HL-60 (cell line): ENCODE measurements at regions not wholly inside any gene's neighbourhood (a gene's known extent, or its start where the extent isn't known, plus 50 kb on each side); places are given as distances from the start of the nearest gene placed in this dataset.
"Not testable (repeated sequence)": the region's sequence is repeated elsewhere in the genome, so short reads cannot be mapped to it uniquely, and the experiment has no call there.

ENCODE experiments used
- DNase-seq, 2 experiments: peaks; one replicate each; pipeline ENCODE4 v3.0.0-alpha.2; 2010 to 2020; ENCODE audit warnings: low read depth in 1 of 2, low spot score in 1 of 2
- H3K27ac ChIP-seq: fragments of 250-450 bp; sonication (Bioruptor Pico); replicated peaks from 2 replicates; pipeline ENCODE4 v1.5.1; 2020; ENCODE audit warnings: mild to moderate bottlenecking, moderate library complexity
- H3K27me3 ChIP-seq: fragments of 250-450 bp; sonication (Bioruptor Pico); 2 replicates; pipeline ENCODE4 v1.5.1; 2021; ENCODE audit warnings: mild to moderate bottlenecking, moderate library complexity; ENCODE audit not compliant: insufficient read depth, poor library complexity, severe bottlenecking
- H3K4me3 ChIP-seq: replicated peaks from 2 replicates; pipeline ENCODE4 v1.5.1; 2011; ENCODE audit warnings: mild to moderate bottlenecking, control low read depth, low read length; ENCODE audit not compliant: insufficient read depth
- GABPA ChIP-seq: IDR thresholded peaks from 2 replicates; pipeline ENCODE4 v1.6.1; 2012; ENCODE audit warnings: low read depth
- POLR2AphosphoS5 ChIP-seq: IDR thresholded peaks from 2 replicates; pipeline ENCODE4 v1.6.1; 2012; ENCODE audit warnings: low read depth
- SPI1 ChIP-seq: IDR thresholded peaks from 2 replicates; pipeline ENCODE4 v1.6.1; 2012; ENCODE audit warnings: low read depth, mild to moderate bottlenecking, borderline replicate concordance
- TF ChIP-seq, protein P1 (sequence below): IDR thresholded peaks from one replicate; pipeline ENCODE4 v1.5.1; 2011; ENCODE audit warnings: low read length, control low read depth, inconsistent platforms; ENCODE audit not compliant: insufficient read depth
- TF ChIP-seq, protein P2 (sequence below): IDR thresholded peaks from 2 replicates; pipeline ENCODE4 v1.6.1; 2012; ENCODE audit warnings: low read depth; ENCODE audit not compliant: insufficient replicate concordance

DNA sequence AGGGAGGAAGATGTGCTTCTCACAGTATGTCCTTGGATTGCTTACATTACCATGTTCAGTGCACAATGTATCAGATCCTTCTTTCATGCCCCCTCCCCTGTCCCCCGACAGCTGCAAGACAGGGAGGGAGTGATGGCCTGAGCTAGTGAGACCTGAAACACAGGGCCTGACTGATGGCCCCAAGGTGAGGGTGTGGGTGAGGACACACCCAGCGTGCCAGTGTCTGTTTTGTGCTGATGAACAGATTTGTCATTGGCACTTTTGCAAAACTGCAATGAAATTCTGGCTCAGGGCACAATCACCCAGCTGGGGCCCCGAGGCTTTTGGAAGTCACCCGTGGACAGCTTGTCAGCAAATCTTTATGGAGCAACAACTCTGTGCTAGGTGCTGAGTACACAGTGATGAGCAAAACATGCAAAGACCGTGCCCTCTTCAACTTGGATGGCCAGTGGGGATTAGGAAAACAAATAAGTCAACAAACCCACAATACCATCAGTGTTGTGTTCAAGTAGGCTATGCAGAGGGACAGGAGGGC lies 59.4 kb upstream of the EMX2 start:
- TF ChIP-seq SPI1 (no peak), POLR2AphosphoS5 (no peak), GABPA (no peak)
- TF ChIP-seq, protein P1, sequence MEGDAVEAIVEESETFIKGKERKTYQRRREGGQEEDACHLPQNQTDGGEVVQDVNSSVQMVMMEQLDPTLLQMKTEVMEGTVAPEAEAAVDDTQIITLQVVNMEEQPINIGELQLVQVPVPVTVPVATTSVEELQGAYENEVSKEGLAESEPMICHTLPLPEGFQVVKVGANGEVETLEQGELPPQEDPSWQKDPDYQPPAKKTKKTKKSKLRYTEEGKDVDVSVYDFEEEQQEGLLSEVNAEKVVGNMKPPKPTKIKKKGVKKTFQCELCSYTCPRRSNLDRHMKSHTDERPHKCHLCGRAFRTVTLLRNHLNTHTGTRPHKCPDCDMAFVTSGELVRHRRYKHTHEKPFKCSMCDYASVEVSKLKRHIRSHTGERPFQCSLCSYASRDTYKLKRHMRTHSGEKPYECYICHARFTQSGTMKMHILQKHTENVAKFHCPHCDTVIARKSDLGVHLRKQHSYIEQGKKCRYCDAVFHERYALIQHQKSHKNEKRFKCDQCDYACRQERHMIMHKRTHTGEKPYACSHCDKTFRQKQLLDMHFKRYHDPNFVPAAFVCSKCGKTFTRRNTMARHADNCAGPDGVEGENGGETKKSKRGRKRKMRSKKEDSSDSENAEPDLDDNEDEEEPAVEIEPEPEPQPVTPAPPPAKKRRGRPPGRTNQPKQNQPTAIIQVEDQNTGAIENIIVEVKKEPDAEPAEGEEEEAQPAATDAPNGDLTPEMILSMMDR, result no peak
- TF ChIP-seq, protein P2, sequence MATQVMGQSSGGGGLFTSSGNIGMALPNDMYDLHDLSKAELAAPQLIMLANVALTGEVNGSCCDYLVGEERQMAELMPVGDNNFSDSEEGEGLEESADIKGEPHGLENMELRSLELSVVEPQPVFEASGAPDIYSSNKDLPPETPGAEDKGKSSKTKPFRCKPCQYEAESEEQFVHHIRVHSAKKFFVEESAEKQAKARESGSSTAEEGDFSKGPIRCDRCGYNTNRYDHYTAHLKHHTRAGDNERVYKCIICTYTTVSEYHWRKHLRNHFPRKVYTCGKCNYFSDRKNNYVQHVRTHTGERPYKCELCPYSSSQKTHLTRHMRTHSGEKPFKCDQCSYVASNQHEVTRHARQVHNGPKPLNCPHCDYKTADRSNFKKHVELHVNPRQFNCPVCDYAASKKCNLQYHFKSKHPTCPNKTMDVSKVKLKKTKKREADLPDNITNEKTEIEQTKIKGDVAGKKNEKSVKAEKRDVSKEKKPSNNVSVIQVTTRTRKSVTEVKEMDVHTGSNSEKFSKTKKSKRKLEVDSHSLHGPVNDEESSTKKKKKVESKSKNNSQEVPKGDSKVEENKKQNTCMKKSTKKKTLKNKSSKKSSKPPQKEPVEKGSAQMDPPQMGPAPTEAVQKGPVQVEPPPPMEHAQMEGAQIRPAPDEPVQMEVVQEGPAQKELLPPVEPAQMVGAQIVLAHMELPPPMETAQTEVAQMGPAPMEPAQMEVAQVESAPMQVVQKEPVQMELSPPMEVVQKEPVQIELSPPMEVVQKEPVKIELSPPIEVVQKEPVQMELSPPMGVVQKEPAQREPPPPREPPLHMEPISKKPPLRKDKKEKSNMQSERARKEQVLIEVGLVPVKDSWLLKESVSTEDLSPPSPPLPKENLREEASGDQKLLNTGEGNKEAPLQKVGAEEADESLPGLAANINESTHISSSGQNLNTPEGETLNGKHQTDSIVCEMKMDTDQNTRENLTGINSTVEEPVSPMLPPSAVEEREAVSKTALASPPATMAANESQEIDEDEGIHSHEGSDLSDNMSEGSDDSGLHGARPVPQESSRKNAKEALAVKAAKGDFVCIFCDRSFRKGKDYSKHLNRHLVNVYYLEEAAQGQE, result no peak
- Histone ChIP-seq H3K27ac (no peak overlapping the region), H3K27me3 (no peaks in the 10 kb centered on the region), H3K4me3 (no peak overlapping the region)
- no peak for DNase-seq

DNA sequence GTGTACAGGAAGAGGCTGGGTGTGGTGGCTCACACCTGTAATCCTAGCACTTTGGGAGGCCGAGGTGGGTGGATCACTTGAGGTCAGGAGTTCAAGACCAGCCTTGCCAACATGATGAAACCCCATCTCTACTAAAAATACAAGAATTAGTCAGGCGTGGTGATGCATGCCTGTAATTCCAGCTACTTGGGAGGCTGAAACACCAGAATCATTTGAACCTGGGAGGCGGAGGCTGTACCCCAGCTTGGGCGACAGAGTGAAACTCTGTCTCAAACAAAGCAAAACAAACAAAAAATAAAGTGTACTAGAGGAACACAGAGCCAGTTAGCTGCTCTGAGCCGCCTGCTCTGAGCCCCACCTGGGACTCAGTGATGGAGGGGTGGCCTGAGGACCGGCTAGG lies 61.5 kb upstream of the EMX2 start:
- DNase-seq, H3K27me3 ChIP-seq, H3K4me3 ChIP-seq, H3K27ac ChIP-seq: not testable (repeated sequence)

DNA sequence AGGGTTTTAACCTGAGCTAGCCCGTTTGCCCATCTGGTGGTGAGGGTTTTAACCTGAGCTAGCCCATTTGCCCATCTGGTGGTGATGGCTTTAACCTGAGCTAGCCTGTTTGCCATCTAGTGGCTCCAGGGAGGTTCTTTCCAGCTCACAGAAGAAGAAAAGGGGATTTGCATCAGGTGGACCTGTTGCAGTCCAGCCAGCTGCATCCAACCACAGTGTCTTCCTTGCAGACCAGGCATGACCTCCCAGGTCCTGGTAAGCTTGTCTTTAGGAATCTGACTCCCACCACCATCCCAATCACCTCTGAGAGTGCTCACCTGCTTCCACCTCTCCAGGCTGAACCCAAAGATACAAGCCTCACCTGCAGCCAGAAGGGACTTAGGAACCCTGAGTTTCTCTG lies 62.4 kb upstream of the EMX2 start:
- no peak overlapping the region for H3K4me3 ChIP-seq
- no peak overlapping the region for H3K27ac ChIP-seq
- no peaks in the 10 kb centered on the region for H3K27me3 ChIP-seq
- no peak for TF ChIP-seq GABPA
- TF ChIP-seq, protein P2, result no peak
- TF ChIP-seq, protein P1, result no peak
- no peak for TF ChIP-seq SPI1
- no peak for TF ChIP-seq POLR2AphosphoS5
- no peak for DNase-seq

DNA sequence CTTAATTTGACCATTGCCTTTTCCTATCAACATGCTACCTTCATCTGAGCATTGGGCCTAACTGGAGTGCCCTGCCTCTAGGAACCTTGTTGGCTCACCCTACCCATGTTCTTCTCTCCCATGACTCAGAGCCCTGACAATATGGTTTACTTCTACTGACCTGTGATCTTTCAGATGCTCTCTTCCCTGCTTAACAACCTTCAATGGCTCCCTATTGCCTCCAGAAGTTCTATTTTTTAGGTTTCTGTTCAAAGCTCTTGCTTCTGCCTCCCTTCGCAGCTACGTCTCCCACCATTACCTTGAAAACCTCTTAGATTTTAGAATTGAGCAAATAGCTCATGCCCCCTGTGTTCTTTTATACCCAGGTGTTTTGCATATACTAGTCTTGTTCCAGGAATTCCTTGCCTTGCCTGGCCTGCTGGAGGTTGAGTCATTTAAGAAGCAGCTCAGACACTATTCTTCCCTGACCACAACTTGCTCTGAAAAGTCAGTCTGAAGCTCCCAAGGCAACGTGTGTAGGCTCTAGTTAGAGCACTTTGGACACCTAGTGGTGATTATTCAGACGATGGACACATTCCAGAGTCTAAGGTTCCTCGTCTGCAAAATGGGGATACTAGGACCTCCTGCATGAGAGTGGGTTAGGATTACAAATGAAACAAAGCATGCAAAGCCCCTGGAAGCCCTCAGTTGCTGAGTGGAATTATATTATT lies 64.4 kb upstream of the EMX2 start:
- no peaks in the 10 kb centered on the region for H3K27me3 ChIP-seq
- H3K4me3 ChIP-seq, result no peak overlapping the region
- TF ChIP-seq GABPA (no peak), SPI1 (no peak), POLR2AphosphoS5 (no peak)
- TF ChIP-seq, protein P2, result no peak
- TF ChIP-seq, protein P1, result no peak
- H3K27ac ChIP-seq, result no peak overlapping the region
- DNase-seq, result no peak
